T-cell (primary cell): ENCODE measurements at regions not wholly inside any gene's neighbourhood (a gene's known extent, or its start where the extent isn't known, plus 50 kb on each side); places are given as distances from the start of the nearest gene placed in this dataset.

Source experiments
- ATAC-seq, 4 experiments: fragments of 200-7000 bp in 3 of 4; fragments of 150-1000 bp in 1 of 4; cut with Tn5 transposase; replicated peaks in 1 of 4; 1 replicate in 3 of 4; 2 replicates in 1 of 4; pipeline ENCODE4 v1.10.0; 2021; ENCODE audit warnings: moderate library complexity in 3 of 4, mild to moderate bottlenecking in 2 of 4, moderate number of reproducible peaks in 1 of 4
- CTCF ChIA-PET, 2 donors: fragments of 300-600 bp; sonication (Branson Sonifier 250); formaldehyde crosslinking; loops; one replicate each; lab custom pipeline; 2022; ENCODE audit warnings: antibody characterized with exemption in 2 of 2; lab: Charles Lee
- POLR2A ChIA-PET, 2 donors: fragments of 300-600 bp; sonication (Branson Sonifier 250); formaldehyde crosslinking; loops; one replicate each; lab custom pipeline; 2022; ENCODE audit warnings: antibody characterized with exemption in 2 of 2; lab: Charles Lee
- DNase-seq, 35 experiments: peaks; one replicate each; pipeline versions ENCODE4 v3.0.0 to v3.0.0-alpha.2; 2013 to 2023
- H3K27ac ChIP-seq: one replicate; pipeline ENCODE4 v1.5.1; 2013; ENCODE audit warnings: low read length
- H3K27me3 ChIP-seq, 2 experiments: replicated peaks in 1 of 2; 1 replicate in 1 of 2; 2 replicates in 1 of 2; pipeline versions ENCODE4 v1.6.1 to v1.7.0; 2013; ENCODE audit warnings: low read length in 1 of 2, mixed read lengths in 1 of 2; ENCODE audit not compliant: control insufficient read depth in 2 of 2, insufficient read depth in 2 of 2; ENCODE audit errors: extremely low read depth in 1 of 2
- H3K36me3 ChIP-seq, 2 donors: 1 replicate in 1 of 2; 2 replicates in 1 of 2; pipeline versions ENCODE4 v1.6.1 to v1.7.0; 2013; ENCODE audit warnings: low read length in 1 of 2; ENCODE audit not compliant: control insufficient read depth in 2 of 2, insufficient read depth in 1 of 2; ENCODE audit errors: extremely low read depth in 1 of 2
- H3K4me1 ChIP-seq, 2 experiments: 1 replicate in 1 of 2; 2 replicates in 1 of 2; pipeline versions ENCODE4 v1.6.1 to v1.7.0; 2013; ENCODE audit warnings: low read length in 2 of 2, mixed read lengths in 1 of 2; ENCODE audit not compliant: insufficient read depth in 2 of 2, control insufficient read depth in 1 of 2; ENCODE audit errors: extremely low read depth in 1 of 2
- H3K4me3 ChIP-seq, 2 donors: 1 replicate in 1 of 2; 2 replicates in 1 of 2; pipeline versions ENCODE4 v1.5.1 to v1.7.0; 2013; ENCODE audit warnings: mild to moderate bottlenecking in 2 of 2, low read length in 1 of 2, moderate library complexity in 1 of 2; ENCODE audit not compliant: control insufficient read depth in 1 of 2; ENCODE audit errors: extremely low read depth in 1 of 2
- H3K9me3 ChIP-seq: 2 replicates; pipeline ENCODE4 v1.7.0; 2013
- H3K27ac Mint-ChIP-seq, 2 donors: one replicate each; pipeline ENCODE4 v1.8.0; 2020 to 2021; ENCODE audit warnings: mild to moderate bottlenecking in 2 of 2, mixed read lengths in 2 of 2
- H3K27me3 Mint-ChIP-seq, 2 donors: one replicate each; pipeline ENCODE4 v1.8.0; 2021 to 2022; ENCODE audit warnings: mixed read lengths in 2 of 2
- H3K36me3 Mint-ChIP-seq: one replicate; pipeline ENCODE4 v1.8.0; 2021; ENCODE audit warnings: mixed read lengths
- H3K4me1 Mint-ChIP-seq, 3 donors: one replicate each; pipeline ENCODE4 v1.8.0; 2020 to 2022; ENCODE audit warnings: mixed read lengths in 3 of 3, mild to moderate bottlenecking in 1 of 3
- H3K4me3 Mint-ChIP-seq, 3 donors: one replicate each; pipeline ENCODE4 v1.8.0; 2020 to 2022; ENCODE audit warnings: mild to moderate bottlenecking in 3 of 3, mixed read lengths in 3 of 3, moderate library complexity in 3 of 3
- H3K9me3 Mint-ChIP-seq, 3 donors: one replicate each; pipeline ENCODE4 v1.8.0; 2020 to 2022; ENCODE audit warnings: mixed read lengths in 3 of 3
- WGBS: methylation state at CpG from one replicate; pipeline ENCODE4 v1.1.5; 2013; ENCODE audit warnings: missing lambda C conversion rate; ENCODE audit not compliant: insufficient coverage; 5-methylcytosine and 5-hydroxymethylcytosine counted together

DNA sequence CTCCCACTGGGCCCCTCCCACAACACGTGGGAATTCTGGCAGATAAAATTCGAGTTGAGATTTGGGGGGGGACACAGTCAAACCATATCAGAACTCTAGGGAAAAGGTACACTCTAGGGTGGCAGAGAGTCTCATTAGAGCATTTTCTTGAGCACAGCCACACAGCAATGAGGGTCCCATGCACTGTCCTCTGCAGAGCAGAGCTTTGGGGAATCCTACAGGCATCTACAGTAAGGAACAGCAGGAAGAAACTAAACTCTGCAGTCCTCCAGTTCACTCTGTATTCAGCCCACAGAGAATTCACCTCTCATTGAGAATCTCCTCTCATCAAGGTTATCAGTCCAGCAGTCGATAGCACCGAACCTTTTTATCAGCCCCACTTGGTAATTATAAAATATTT is 438.6 kb upstream of the NOX3 start:
- Histone ChIP-seq H3K9me3 (peaks cover 2% of the 10 kb centered on the region), H3K36me3 (no peaks in the 10 kb centered on the region), H3K4me1 (no peaks in the 10 kb centered on the region), H3K27ac (no peak overlapping the region), H3K4me3 (no peak overlapping the region), H3K27me3 (no peaks in the 10 kb centered on the region)
- ChIA-PET CTCF (no interaction called here), POLR2A (no interaction called here)
- DNase-seq (no peak), ATAC-seq (no peak)
- no peak overlapping the region for H3K4me3 Mint-ChIP-seq
- H3K4me1 Mint-ChIP-seq = no peaks in the 10 kb centered on the region
- no peak overlapping the region for H3K27ac Mint-ChIP-seq
- no peaks in the 10 kb centered on the region for H3K27me3 Mint-ChIP-seq
- H3K9me3 Mint-ChIP-seq = peaks cover 0 to 7% (median 0%) of the 10 kb centered on the region in 3 donors
- no peaks in the 10 kb centered on the region for H3K36me3 Mint-ChIP-seq
- no CpG with 5 or more reads among the region's 4 CpGs for WGBS

DNA sequence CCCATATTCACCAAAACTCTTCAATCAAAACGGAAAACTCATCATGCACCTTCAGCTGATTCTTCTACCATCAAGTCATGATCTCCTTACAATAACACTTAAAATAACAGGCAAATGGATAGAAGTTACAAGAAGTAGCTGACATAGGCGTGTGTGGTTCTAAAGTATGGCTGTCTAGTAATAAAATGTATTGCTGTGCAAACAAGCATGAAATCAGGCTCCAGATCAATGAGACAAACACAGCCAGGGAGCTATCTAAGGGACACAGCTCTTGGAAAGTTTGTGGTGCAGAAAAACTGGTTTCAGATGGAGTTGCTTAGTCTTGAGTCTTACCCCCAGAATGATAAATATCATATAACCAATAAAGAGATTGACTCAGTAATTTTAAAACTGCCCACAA is 434.8 kb upstream of the NOX3 start:
- DNase-seq (no peak), ATAC-seq (no peak)
- H3K27me3 ChIP-seq = no peaks in the 10 kb centered on the region
- H3K9me3 Mint-ChIP-seq = peaks cover 0 to 7% (median 0%) of the 10 kb centered on the region in 3 donors
- no peaks in the 10 kb centered on the region for H3K36me3 Mint-ChIP-seq
- no peaks in the 10 kb centered on the region for H3K27me3 Mint-ChIP-seq
- H3K4me3 ChIP-seq = no peak overlapping the region
- H3K36me3 ChIP-seq = no peaks in the 10 kb centered on the region
- H3K9me3 ChIP-seq = peaks cover 2% of the 10 kb centered on the region
- H3K4me3 Mint-ChIP-seq = no peak overlapping the region
- H3K4me1 Mint-ChIP-seq = no peaks in the 10 kb centered on the region
- H3K27ac ChIP-seq = no peak overlapping the region
- H3K27ac Mint-ChIP-seq = no peak overlapping the region
- WGBS = 60% methylated on average over 1 of the region's 2 CpGs
- POLR2A ChIA-PET = no interaction called here
- H3K4me1 ChIP-seq = no peaks in the 10 kb centered on the region
- CTCF ChIA-PET = interaction anchor here in 1 of 2 donors (0.6 kb wide), 1 partner anchor 673 kb away, joined by 11 read pairs; no protein-coding TSS in a partner anchor

DNA sequence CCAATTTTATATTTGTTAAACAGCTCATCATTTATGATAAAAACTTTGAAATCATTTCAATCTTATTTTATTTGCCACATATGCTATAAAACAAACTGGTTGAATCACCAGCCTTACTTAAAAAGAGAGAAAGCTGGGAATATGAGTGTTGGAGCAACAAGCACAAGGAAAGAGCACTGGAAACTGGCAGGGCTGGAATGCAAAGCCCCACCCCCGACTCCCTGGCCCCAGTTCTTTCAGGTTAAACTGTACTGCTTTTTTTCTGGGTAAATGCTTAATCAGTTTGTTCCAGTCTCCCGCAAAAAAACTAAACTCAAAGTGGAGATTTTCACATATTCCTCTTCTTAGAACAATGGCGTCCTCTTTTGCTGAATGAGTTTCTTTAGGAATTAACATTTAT is 433.8 kb upstream of the NOX3 start:
- ChIA-PET POLR2A (no interaction called here), CTCF (no interaction called here)
- H3K4me1 ChIP-seq = no peaks in the 10 kb centered on the region
- H3K27ac Mint-ChIP-seq = no peak overlapping the region
- no peaks in the 10 kb centered on the region for H3K27me3 Mint-ChIP-seq
- no peak overlapping the region for H3K4me3 ChIP-seq
- no peak for ATAC-seq
- no peak for DNase-seq
- H3K4me1 Mint-ChIP-seq = peaks cover 2 to 5% (median 3%) of the 10 kb centered on the region in 3 donors
- no peak overlapping the region for H3K4me3 Mint-ChIP-seq
- no peaks in the 10 kb centered on the region for H3K36me3 ChIP-seq
- H3K27me3 ChIP-seq = no peaks in the 10 kb centered on the region
- H3K9me3 Mint-ChIP-seq = peaks cover 0 to 7% (median 0%) of the 10 kb centered on the region in 3 donors
- H3K36me3 Mint-ChIP-seq = no peaks in the 10 kb centered on the region
- peaks cover 2% of the 10 kb centered on the region for H3K9me3 ChIP-seq
- H3K27ac ChIP-seq = no peak overlapping the region
- WGBS = no CpG with 5 or more reads among the region's 3 CpGs

DNA sequence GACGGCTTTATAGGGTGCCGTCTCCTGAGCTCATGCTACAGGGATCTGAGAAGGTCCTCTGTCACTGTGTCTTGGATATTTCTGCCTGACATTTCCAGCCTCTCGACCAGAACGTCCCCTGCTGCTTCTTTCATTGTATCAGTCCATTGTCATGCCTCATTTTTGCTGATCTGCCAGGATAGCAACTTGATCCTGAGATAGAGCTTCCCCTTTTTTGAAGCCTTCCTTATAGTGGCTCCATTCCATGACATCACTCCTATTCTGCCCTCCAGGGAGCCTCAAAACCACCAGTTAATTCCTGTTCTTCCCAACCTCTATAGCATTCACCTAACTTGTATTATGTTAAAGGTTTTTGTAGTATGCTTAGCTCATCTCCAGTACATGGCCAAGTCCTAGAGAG is 431.8 kb upstream of the NOX3 start:
- ATAC-seq = no peak

DNA sequence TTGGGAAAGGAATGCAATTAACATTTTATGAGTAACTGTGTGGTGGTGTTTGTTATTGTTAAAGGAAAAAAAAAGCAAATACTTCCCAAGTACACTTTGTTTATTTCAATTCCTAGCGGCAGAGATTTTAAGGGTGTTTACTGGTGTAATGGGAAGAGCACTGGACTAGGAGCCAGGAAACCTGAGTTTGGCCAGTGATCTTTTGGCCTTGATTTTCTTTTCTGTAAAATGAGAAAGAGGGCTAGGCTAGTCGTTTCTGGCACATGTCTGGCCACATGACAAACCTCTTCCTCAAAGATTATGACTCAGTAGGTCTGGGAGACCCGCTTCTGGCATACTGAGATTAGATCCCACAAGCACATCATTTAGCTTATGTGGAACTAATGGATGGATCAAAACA is 428.1 kb upstream of the NOX3 start:
- Mint-ChIP-seq H3K9me3 (no peaks in the 10 kb centered on the region), H3K27ac (peak overlapping the region; percentile 1 to 36), H3K4me1 (peaks cover 30 to 37% (median 35%) of the 10 kb centered on the region in 3 donors), H3K27me3 (no peaks in the 10 kb centered on the region), H3K36me3 (no peaks in the 10 kb centered on the region), H3K4me3 (no peak overlapping the region)
- POLR2A ChIA-PET = interaction anchor here in 1 of 2 donors (0.6 kb wide), 1 partner anchor 13 kb away, joined by 3 read pairs; no protein-coding TSS in a partner anchor
- no peaks in the 10 kb centered on the region for H3K27me3 ChIP-seq
- no peaks in the 10 kb centered on the region for H3K36me3 ChIP-seq
- no peak overlapping the region for H3K4me3 ChIP-seq
- no peak overlapping the region for H3K27ac ChIP-seq
- DNase-seq = no peak
- H3K9me3 ChIP-seq = no peaks in the 10 kb centered on the region
- no peak for ATAC-seq
- WGBS = 20% methylated on average over 1 of the region's 3 CpGs
- H3K4me1 ChIP-seq = peaks cover 10 to 18% of the 10 kb centered on the region in 2 experiments
- CTCF ChIA-PET = no interaction called here

More for the DNA sequence above, 431.8 kb upstream of the NOX3 start:
- Mint-ChIP-seq H3K9me3 (no peaks in the 10 kb centered on the region), H3K36me3 (no peaks in the 10 kb centered on the region), H3K27me3 (no peaks in the 10 kb centered on the region), H3K4me1 (peaks cover 17 to 20% (median 19%) of the 10 kb centered on the region in 3 donors), H3K4me3 (no peak overlapping the region), H3K27ac (no peak overlapping the region)
- no peaks in the 10 kb centered on the region for H3K36me3 ChIP-seq
- WGBS = 93% methylated on average over 4 of the region's 4 CpGs
- H3K27me3 ChIP-seq = no peaks in the 10 kb centered on the region
- no peak for DNase-seq
- no peak overlapping the region for H3K4me3 ChIP-seq
- ChIA-PET CTCF (interaction anchor here in 1 of 2 donors (0.6 kb wide), 1 partner anchor 557 kb away, joined by 3 read pairs; no protein-coding TSS in a partner anchor), POLR2A (no interaction called here)
- H3K4me1 ChIP-seq = peaks cover 1 to 5% of the 10 kb centered on the region in 2 experiments
- H3K27ac ChIP-seq = no peak overlapping the region
- no peaks in the 10 kb centered on the region for H3K9me3 ChIP-seq

DNA sequence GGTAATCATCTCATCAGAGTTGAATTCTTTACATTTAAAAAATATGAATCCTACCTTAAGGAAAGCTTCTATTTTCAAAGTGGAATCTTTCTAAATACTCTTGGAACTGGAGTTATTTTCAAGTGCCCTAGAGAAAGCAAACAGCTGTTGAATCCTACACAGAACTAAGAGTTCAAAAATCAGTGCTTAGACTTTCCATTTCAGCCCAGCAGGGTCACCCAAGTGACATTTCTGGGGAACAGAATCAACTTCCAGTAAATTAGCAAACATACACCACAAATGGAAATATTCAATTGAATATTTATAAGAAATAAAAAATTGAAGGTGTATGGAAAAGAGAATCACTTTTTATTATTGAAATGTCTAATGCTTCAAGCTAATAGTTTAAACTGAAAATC is 427.7 kb upstream of the NOX3 start:
- H3K27me3 ChIP-seq = no peaks in the 10 kb centered on the region
- H3K36me3 ChIP-seq = no peaks in the 10 kb centered on the region
- no peaks in the 10 kb centered on the region for H3K36me3 Mint-ChIP-seq
- peaks cover 10 to 18% of the 10 kb centered on the region in 2 experiments for H3K4me1 ChIP-seq
- H3K4me3 Mint-ChIP-seq = no peak overlapping the region
- H3K27ac ChIP-seq = no peak overlapping the region
- H3K4me3 ChIP-seq = no peak overlapping the region
- no peaks in the 10 kb centered on the region for H3K9me3 ChIP-seq
- H3K4me1 Mint-ChIP-seq = peaks cover 30 to 37% (median 35%) of the 10 kb centered on the region in 3 donors
- ChIA-PET POLR2A (interaction anchor here in 1 of 2 donors (0.6 kb wide), 1 partner anchor 14 kb away, joined by 3 read pairs; no protein-coding TSS in a partner anchor), CTCF (no interaction called here)
- ATAC-seq = no peak
- DNase-seq = no peak
- H3K27ac Mint-ChIP-seq = peak overlapping the region; percentile 73 to 88
- H3K27me3 Mint-ChIP-seq = no peaks in the 10 kb centered on the region
- no peaks in the 10 kb centered on the region for H3K9me3 Mint-ChIP-seq
